HEK293T (cell line): ENCODE measurements at regions not wholly inside any gene's neighbourhood (a gene's known extent, or its start where the extent isn't known, plus 50 kb on each side); places are given as distances from the start of the nearest gene placed in this dataset.

ENCODE experiments used
- BHLHE40 ChIP-seq: fragments of 450-650 bp; IDR thresholded peaks from 2 replicates; pipeline ENCODE4 v1.6.1; 2016; ENCODE audit warnings: mild to moderate bottlenecking, moderate library complexity, borderline replicate concordance
- ELF4 ChIP-seq: fragments of 450-650 bp; IDR thresholded peaks from 2 replicates; pipeline ENCODE4 v1.6.1; 2017; ENCODE audit warnings: antibody characterized with exemption
- FOXA1 ChIP-seq: fragments of 450-650 bp; IDR thresholded peaks from 2 replicates; pipeline ENCODE4 v1.6.1; 2016; ENCODE audit warnings: mild to moderate bottlenecking

GRCh38 chr7:153404781-153405279 is 645.3 kb downstream of the ACTR3B start:
- TF ChIP-seq ELF4 (no peak), BHLHE40 (no peak), FOXA1 (no peak)
